Caco-2 (cell line): ENCODE measurements at regions not wholly inside any gene's neighbourhood (a gene's known extent, or its start where the extent isn't known, plus 50 kb on each side); places are given as distances from the start of the nearest gene placed in this dataset.

Source experiments
- BruUV-seq: library from RNA; stranded (reverse); fragments of 400-500 nt; replicated peaks from 2 replicates; lab custom pipeline; 2021; lab: Mats Ljungman, UMichigan
- CTCF ChIA-PET: fragments of 300-600 bp; sonication (Branson Sonifier 250); formaldehyde crosslinking; loops from one replicate; lab custom pipeline; 2022; ENCODE audit warnings: antibody characterized with exemption; lab: Charles Lee
- POLR2A ChIA-PET: fragments of 300-600 bp; sonication (Branson Sonifier 250); formaldehyde crosslinking; loops from one replicate; lab custom pipeline; 2022; ENCODE audit warnings: antibody characterized with exemption; lab: Charles Lee
- DNase-seq, 2 experiments: peaks; one replicate each; pipeline versions ENCODE4 v3.0.0 to v3.0.0-alpha.2; 2020 to 2022
- H3K27me3 ChIP-seq: replicated peaks from 2 replicates; pipeline ENCODE4 v1.6.0; 2011; ENCODE audit warnings: low read length; ENCODE audit not compliant: control insufficient read depth, insufficient read depth
- H3K36me3 ChIP-seq: 2 replicates; pipeline ENCODE4 v1.5.1; 2011; ENCODE audit warnings: low read length; ENCODE audit not compliant: control insufficient read depth, insufficient read depth
- H3K4me1 ChIP-seq: fragments of 250-450 bp; sonication (Bioruptor Pico); 2 replicates; pipeline ENCODE4 v1.5.1; 2020; ENCODE audit warnings: mild to moderate bottlenecking
- H3K4me3 ChIP-seq: 2 replicates; pipeline ENCODE4 v1.5.1; 2011; ENCODE audit warnings: low read depth, mild to moderate bottlenecking, control low read depth, low read length
- H3K9me3 ChIP-seq: fragments of 250-450 bp; sonication (Bioruptor Pico); 2 replicates; pipeline ENCODE4 v1.5.1; 2020; ENCODE audit warnings: mild to moderate bottlenecking, moderate library complexity
- H3K27ac Mint-ChIP-seq: one replicate; pipeline ENCODE4 v1.8.0; 2022; ENCODE audit warnings: mixed read lengths; ENCODE audit not compliant: unreplicated experiment
- H3K27me3 Mint-ChIP-seq: one replicate; pipeline ENCODE4 v1.8.0; 2022; ENCODE audit warnings: mixed read lengths; ENCODE audit not compliant: insufficient read depth, unreplicated experiment
- H3K36me3 Mint-ChIP-seq: one replicate; pipeline ENCODE4 v1.8.0; 2022; ENCODE audit warnings: mild to moderate bottlenecking, mixed read lengths; ENCODE audit not compliant: insufficient read depth, unreplicated experiment
- H3K4me1 Mint-ChIP-seq: one replicate; pipeline ENCODE4 v1.8.0; 2022; ENCODE audit warnings: low read depth, mixed read lengths; ENCODE audit not compliant: unreplicated experiment
- H3K4me3 Mint-ChIP-seq: one replicate; pipeline ENCODE4 v1.8.0; 2022; ENCODE audit warnings: mild to moderate bottlenecking, moderate library complexity, mixed read lengths; ENCODE audit not compliant: unreplicated experiment
- H3K9me3 Mint-ChIP-seq: one replicate; pipeline ENCODE4 v1.8.0; 2022; ENCODE audit warnings: mixed read lengths; ENCODE audit not compliant: unreplicated experiment
- CTCF ChIP-seq, 2 experiments: fragments of 200-600 bp in 1 of 2; IDR thresholded peaks; 1 replicate in 1 of 2; 2 replicates in 1 of 2; pipeline versions ENCODE4 v1.5.1 to v1.8.0; 2011 to 2022; ENCODE audit warnings: antibody characterized with exemption in 1 of 2, control low read depth in 1 of 2, inconsistent platforms in 1 of 2, low read depth in 1 of 2, low read length in 1 of 2, mild to moderate bottlenecking in 1 of 2, moderate library complexity in 1 of 2; ENCODE audit not compliant: insufficient read depth in 1 of 2, severe bottlenecking in 1 of 2, unreplicated experiment in 1 of 2
- intact Hi-C: fragments of 100-400 bp; cut with micrococcal nuclease; formaldehyde crosslinking; loops from one replicate; pipeline ENCODE4 v1.10.0; 2022; ENCODE audit not compliant: unreplicated experiment

GRCh38 chr13:78845656-78846365 is 186.9 kb upstream of the OBI1 start:
- DNase-seq, result no peak
- CTCF ChIA-PET, result no interaction called here
- no peaks in the 10 kb centered on the region for H3K9me3 Mint-ChIP-seq
- intact Hi-C loops, result no loop called here
- no peaks in the 10 kb centered on the region for H3K4me1 Mint-ChIP-seq
- no peaks in the 10 kb centered on the region for H3K36me3 ChIP-seq
- no peaks in the 10 kb centered on the region for H3K4me1 ChIP-seq
- H3K27me3 Mint-ChIP-seq, result no peaks in the 10 kb centered on the region
- no peak for TF ChIP-seq CTCF (IDR thresholded peaks at IDR 0.05; ENCODE audit: insufficient read depth in 1 of 2, low read depth in 1 of 2, low read length in 1 of 2, severe bottlenecking in 1 of 2, unreplicated experiment in 1 of 2)
- POLR2A ChIA-PET, result no interaction called here
- no peaks in the 10 kb centered on the region for H3K36me3 Mint-ChIP-seq
- no peaks in the 10 kb centered on the region for H3K9me3 ChIP-seq
- no peaks in the 10 kb centered on the region for H3K27me3 ChIP-seq
- H3K4me3 ChIP-seq, result no peak overlapping the region
- no peak overlapping the region for H3K4me3 Mint-ChIP-seq
- H3K27ac Mint-ChIP-seq, result no peak overlapping the region
- no TSS peak for BruUV-seq

DNA sequence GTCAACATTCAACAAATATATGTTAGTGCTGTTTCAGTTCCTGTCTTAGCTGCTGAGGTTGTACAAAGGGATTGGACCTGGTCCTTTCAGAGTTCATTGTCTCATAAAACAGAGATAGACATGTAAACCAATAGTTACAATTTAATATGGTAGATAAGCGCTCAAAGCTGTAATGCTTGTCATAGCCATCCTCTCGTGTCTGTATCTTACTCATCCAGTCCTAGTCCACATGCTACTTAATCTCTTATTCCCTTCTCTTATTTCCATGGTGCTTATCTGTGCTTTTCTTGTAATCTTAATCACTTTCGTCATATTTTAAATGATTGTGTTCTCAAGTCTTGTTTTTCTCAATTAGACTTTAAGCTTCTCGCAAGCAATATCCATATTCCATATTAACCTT is 185.2 kb upstream of the OBI1 start:
- no peak overlapping the region for H3K27ac Mint-ChIP-seq
- no peaks in the 10 kb centered on the region for H3K4me1 ChIP-seq
- intact Hi-C loops, result no loop called here
- ChIA-PET POLR2A (no interaction called here), CTCF (no interaction called here)
- H3K27me3 Mint-ChIP-seq, result no peaks in the 10 kb centered on the region
- H3K4me1 Mint-ChIP-seq, result no peaks in the 10 kb centered on the region
- no peak for DNase-seq
- no peaks in the 10 kb centered on the region for H3K36me3 Mint-ChIP-seq
- H3K27me3 ChIP-seq, result no peaks in the 10 kb centered on the region
- H3K4me3 Mint-ChIP-seq, result no peak overlapping the region
- no peak overlapping the region for H3K4me3 ChIP-seq
- H3K9me3 Mint-ChIP-seq, result no peaks in the 10 kb centered on the region
- H3K36me3 ChIP-seq, result no peaks in the 10 kb centered on the region
- H3K9me3 ChIP-seq, result no peaks in the 10 kb centered on the region
- no peak for TF ChIP-seq CTCF (IDR thresholded peaks at IDR 0.05; ENCODE audit: insufficient read depth in 1 of 2, low read depth in 1 of 2, low read length in 1 of 2, severe bottlenecking in 1 of 2, unreplicated experiment in 1 of 2)
- no TSS peak for BruUV-seq

GRCh38 chr13:78841358-78841963 is 182.5 kb upstream of the OBI1 start:
- no peaks in the 10 kb centered on the region for H3K27me3 Mint-ChIP-seq
- H3K36me3 Mint-ChIP-seq, result no peaks in the 10 kb centered on the region
- CTCF ChIA-PET, result no interaction called here
- no peak overlapping the region for H3K4me3 Mint-ChIP-seq
- no peak for DNase-seq
- H3K9me3 Mint-ChIP-seq, result no peaks in the 10 kb centered on the region
- Histone ChIP-seq H3K4me3 (no peak overlapping the region), H3K36me3 (no peaks in the 10 kb centered on the region), H3K4me1 (no peaks in the 10 kb centered on the region), H3K9me3 (no peaks in the 10 kb centered on the region), H3K27me3 (no peaks in the 10 kb centered on the region)
- no TSS peak for BruUV-seq
- H3K27ac Mint-ChIP-seq, result no peak overlapping the region
- no peak for TF ChIP-seq CTCF (IDR thresholded peaks at IDR 0.05; ENCODE audit: insufficient read depth in 1 of 2, low read depth in 1 of 2, low read length in 1 of 2, severe bottlenecking in 1 of 2, unreplicated experiment in 1 of 2)
- intact Hi-C loops, result no loop called here
- POLR2A ChIA-PET, result no interaction called here
- H3K4me1 Mint-ChIP-seq, result no peaks in the 10 kb centered on the region
